A549 (cell line): ENCODE measurements at regions not wholly inside any gene's neighbourhood (a gene's known extent, or its start where the extent isn't known, plus 50 kb on each side); places are given as distances from the start of the nearest gene placed in this dataset.

ENCODE experiments used
- ATAC-seq, 2 experiments: fragments of 200-7000 bp in 1 of 2; fragments of >200 bp in 1 of 2; cut with Nextera tagmentation in 1 of 2; cut with Tn5 transposase in 1 of 2; 3 replicates each; pipeline versions ENCODE4 v1.8.0 to v1.9.1; 2018 to 2020; ENCODE audit warnings: mild to moderate bottlenecking in 1 of 2, moderate library complexity in 1 of 2
- CTCF ChIA-PET: fragments of 300-600 bp; sonication (Branson Sonifier 250); formaldehyde crosslinking; extraction: SDS; loops from one replicate; lab custom pipeline; 2021; ENCODE audit warnings: antibody characterized with exemption, inconsistent platforms; lab: Yijun Ruan, JAX
- POLR2A ChIA-PET: fragments of 350-600 bp; formaldehyde crosslinking; extraction: SDS; loops from one replicate; lab custom pipeline; 2021; ENCODE audit warnings: antibody characterized with exemption, inconsistent platforms; lab: Yijun Ruan, JAX
- DNase-seq, 2 experiments: peaks; one replicate each; pipeline versions ENCODE4 v3.0.0 to v3.0.0-alpha.2; 2011 to 2016; ENCODE audit warnings: low read depth in 1 of 2, low spot score in 1 of 2
- FAIRE-seq: peaks from 2 replicates; lab custom pipeline; 2011; peaks lifted over from hg19 to GRCh38; lab: Jason Lieb, UNC
- H3K27ac ChIP-seq, 2 experiments: fragments of >200 bp; sonication (Bioruptor Twin); formaldehyde crosslinking; 3 replicates each; pipeline ENCODE4 v1.5.1; 2016 to 2017
- H3K4me1 ChIP-seq: fragments of >200 bp; sonication (Bioruptor Twin); formaldehyde crosslinking; 3 replicates; pipeline ENCODE4 v1.6.1; 2016
- H3K4me2 ChIP-seq: fragments of >200 bp; sonication (Bioruptor Twin); formaldehyde crosslinking; 3 replicates; pipeline ENCODE4 v1.6.1; 2016
- H3K4me3 ChIP-seq: fragments of >200 bp; sonication (Bioruptor Twin); formaldehyde crosslinking; 3 replicates; pipeline ENCODE4 v1.5.1; 2016
- H3K9me3 ChIP-seq: fragments of >200 bp; sonication (Bioruptor Twin); formaldehyde crosslinking; 3 replicates; pipeline ENCODE4 v1.6.1; 2016
- BHLHE40 ChIP-seq: IDR thresholded peaks from 2 replicates; pipeline ENCODE4 v1.6.1; 2012; ENCODE audit warnings: low read depth, low read length, inconsistent platforms
- CBX2 ChIP-seq: fragments of 200-600 bp; sonication (generic); IDR thresholded peaks from 2 replicates; pipeline ENCODE4 v1.6.1; 2016; ENCODE audit warnings: low read depth, mild to moderate bottlenecking, borderline replicate concordance
- CEBPB ChIP-seq, 2 experiments: fragments of >200 bp in 1 of 2; sonication (Bioruptor Twin) in 1 of 2; formaldehyde crosslinking in 1 of 2; IDR thresholded peaks; 2 replicates each; pipeline ENCODE4 v1.6.1; 2012 to 2016
- CTCF ChIP-seq: fragments of >200 bp; sonication (Bioruptor Twin); formaldehyde crosslinking; IDR thresholded peaks from 3 replicates; pipeline ENCODE4 v1.5.1; 2016
- E2F6 ChIP-seq: IDR thresholded peaks from 2 replicates; pipeline ENCODE4 v1.6.1; 2012; ENCODE audit warnings: low read depth, borderline replicate concordance
- EHF ChIP-seq: fragments of 250-450 bp; sonication (Bioruptor Pico); IDR thresholded peaks from 2 replicates; pipeline ENCODE4 v1.5.0; 2020; ENCODE audit warnings: mild to moderate bottlenecking
- ESRRA ChIP-seq: fragments of 150-350 bp; IDR thresholded peaks from 2 replicates; pipeline ENCODE4 v1.6.1; 2014; ENCODE audit warnings: mild to moderate bottlenecking, low read length, borderline replicate concordance
- FOSL2 ChIP-seq, 2 experiments: fragments of 450-650 bp in 1 of 2; fragments of >200 bp in 1 of 2; sonication (Bioruptor Twin) in 1 of 2; formaldehyde crosslinking; IDR thresholded peaks; 2 replicates each; pipeline versions ENCODE4 v1.5.0 to v1.6.1; 2016 to 2020; ENCODE audit warnings: mild to moderate bottlenecking in 1 of 2, moderate library complexity in 1 of 2
- HDAC2 ChIP-seq: fragments of 200-600 bp; sonication (generic); IDR thresholded peaks from 2 replicates; pipeline ENCODE4 v1.6.1; 2016
- HEYL ChIP-seq: fragments of 250-450 bp; sonication (Bioruptor Pico); IDR thresholded peaks from 2 replicates; pipeline ENCODE4 v1.8.0; 2021; ENCODE audit warnings: mild to moderate bottlenecking, moderate library complexity
- HOXA7 ChIP-seq: fragments of 250-450 bp; sonication (Bioruptor Pico); IDR thresholded peaks from 2 replicates; pipeline ENCODE4 v1.5.0; 2020; ENCODE audit warnings: mild to moderate bottlenecking, moderate library complexity
- KDM1A ChIP-seq: fragments of 200-600 bp; sonication (generic); IDR thresholded peaks from 2 replicates; pipeline ENCODE4 v1.6.1; 2016; ENCODE audit warnings: low read depth, mild to moderate bottlenecking
- MAFK ChIP-seq: fragments of 450-650 bp; IDR thresholded peaks from 2 replicates; pipeline ENCODE4 v1.6.1; 2014; ENCODE audit not compliant: partially characterized antibody
- NFE2L2 ChIP-seq: fragments of 150-350 bp; conservative IDR thresholded peaks from 2 replicates; pipeline ENCODE4 v1.6.1; 2014; ENCODE audit warnings: low read length
- PHF8 ChIP-seq: fragments of 200-600 bp; sonication (generic); IDR thresholded peaks from 2 replicates; pipeline ENCODE4 v1.6.1; 2016; ENCODE audit warnings: low read depth, mild to moderate bottlenecking, antibody characterized with exemption, moderate library complexity, borderline replicate concordance
- POLR2A ChIP-seq: IDR thresholded peaks from 2 replicates; pipeline ENCODE4 v1.6.1; 2012; ENCODE audit warnings: mild to moderate bottlenecking, low read length
- POLR2AphosphoS2 ChIP-seq: conservative IDR thresholded peaks from 2 replicates; pipeline ENCODE4 v1.6.1; 2012; ENCODE audit warnings: low read length, improper control_type of control experiment, inconsistent platforms
- RAD21 ChIP-seq, 2 experiments: fragments of >200 bp in 1 of 2; sonication (Bioruptor Twin) in 1 of 2; formaldehyde crosslinking in 1 of 2; IDR thresholded peaks in 1 of 2; conservative IDR thresholded peaks in 1 of 2; 2 replicates in 1 of 2; 3 replicates in 1 of 2; pipeline ENCODE4 v1.6.1; 2012 to 2018; ENCODE audit warnings: inconsistent platforms in 1 of 2
- REST ChIP-seq: fragments of 200-600 bp; sonication (generic); IDR thresholded peaks from 2 replicates; pipeline ENCODE4 v1.6.1; 2016; ENCODE audit warnings: antibody characterized with exemption, mild to moderate bottlenecking, moderate library complexity
- RNF2 ChIP-seq: fragments of 200-600 bp; sonication (generic); IDR thresholded peaks from 2 replicates; pipeline ENCODE4 v1.6.1; 2016; ENCODE audit warnings: low read depth, mild to moderate bottlenecking, antibody characterized with exemption, moderate library complexity, borderline replicate concordance
- SMC3 ChIP-seq: fragments of >200 bp; sonication (Bioruptor Twin); formaldehyde crosslinking; IDR thresholded peaks from 3 replicates; pipeline ENCODE4 v1.6.1; 2018; ENCODE audit warnings: inconsistent platforms
- SREBF2 ChIP-seq: fragments of 450-650 bp; IDR thresholded peaks from 2 replicates; pipeline ENCODE4 v1.6.1; 2014; ENCODE audit warnings: mild to moderate bottlenecking, moderate library complexity
- TP53 ChIP-seq: fragments of 250-450 bp; sonication (Bioruptor Pico); IDR thresholded peaks from 2 replicates; pipeline ENCODE4 v1.5.0; 2021; ENCODE audit warnings: mild to moderate bottlenecking, moderate library complexity
- ZC3H11A ChIP-seq: fragments of 450-650 bp; IDR thresholded peaks from 2 replicates; pipeline ENCODE4 v1.6.1; 2014; ENCODE audit warnings: antibody characterized with exemption, mild to moderate bottlenecking
- ZFP36 ChIP-seq: fragments of 450-650 bp; IDR thresholded peaks from 2 replicates; pipeline ENCODE4 v1.6.1; 2014; ENCODE audit warnings: borderline replicate concordance; ENCODE audit not compliant: partially characterized antibody
- ZNF302 ChIP-seq: fragments of 250-450 bp; sonication (Bioruptor Pico); IDR thresholded peaks from 2 replicates; pipeline ENCODE4 v1.9.0; 2021; ENCODE audit warnings: inconsistent platforms, mild to moderate bottlenecking, moderate library complexity
- ZSCAN20 ChIP-seq: fragments of 250-450 bp; sonication (Bioruptor Pico); IDR thresholded peaks from 2 replicates; pipeline ENCODE4 v1.8.0; 2022; ENCODE audit warnings: mild to moderate bottlenecking, moderate library complexity
- WGBS: methylation state at CpG from one replicate; pipeline ENCODE4 v1.1.6; 2017; ENCODE audit errors: missing lambda C conversion rate; 5-methylcytosine and 5-hydroxymethylcytosine counted together
- TF ChIP-seq, protein P1 (sequence below): fragments of 250-450 bp; sonication (Bioruptor Pico); IDR thresholded peaks from 2 replicates; pipeline ENCODE4 v1.5.0; 2021; ENCODE audit warnings: mild to moderate bottlenecking, moderate library complexity, borderline replicate concordance
- TF ChIP-seq, protein P2 (sequence below): fragments of >200 bp; sonication (Bioruptor Twin); formaldehyde crosslinking; IDR thresholded peaks from 3 replicates; pipeline ENCODE4 v1.6.1; 2016

DNA sequence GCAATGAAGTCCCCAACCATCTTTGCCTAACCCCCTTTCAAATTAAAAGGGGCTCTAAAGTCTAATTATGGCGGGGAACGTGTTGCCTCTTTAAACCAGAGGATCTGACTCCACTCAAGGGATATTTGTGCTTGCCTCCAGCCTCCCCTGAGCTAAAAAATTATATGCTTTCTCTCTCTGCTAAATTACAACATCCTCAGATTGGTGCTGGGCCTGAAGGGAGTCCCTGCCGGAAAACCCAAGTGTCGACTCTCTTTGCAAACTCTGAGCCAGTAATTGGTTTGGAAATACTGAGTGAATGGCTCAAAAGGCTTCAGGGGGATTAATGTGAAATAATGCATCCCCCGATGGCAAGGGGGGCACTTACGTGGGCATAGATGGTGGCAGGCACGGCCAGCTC lies 208.5 kb upstream of the TNRC6C start:
- no peaks in the 10 kb centered on the region for H3K4me1 ChIP-seq
- ChIA-PET POLR2A (no interaction called here), CTCF (interaction anchor here (0.8 to 1.0 kb wide), 2 partner anchors 14 to 207 kb away, joined by 3 read pairs; no protein-coding TSS in a partner anchor)
- H3K9me3 ChIP-seq, result peaks cover 13% of the 10 kb centered on the region
- H3K4me3 ChIP-seq, result no peak overlapping the region
- 49% methylated on average over 7 of the region's 7 CpGs for WGBS
- TF ChIP-seq FOSL2 (IDR thresholded peaks at IDR 0.05) (no peak), FOSL2 (CRISPR knock-in tag; IDR thresholded peaks at IDR 0.05) (no peak), ESRRA (no peak), KDM1A (no peak), PHF8 (no peak), POLR2AphosphoS2 (no peak), SMC3 (no peak), CBX2 (no peak), REST (no peak), CTCF (no peak), TP53 (no peak), BHLHE40 (no peak), MAFK (no peak), NFE2L2 (no peak), HEYL (CRISPR knock-in tag) (no peak), RAD21 (conservative IDR thresholded peaks at IDR 0.05 in 1 of 2, IDR thresholded peaks at IDR 0.05 in 1 of 2) (no peak), ZC3H11A (no peak), ZNF302 (CRISPR knock-in tag) (no peak), CEBPB (IDR thresholded peaks at IDR 0.05) (no peak)
- TF ChIP-seq, protein P1, sequence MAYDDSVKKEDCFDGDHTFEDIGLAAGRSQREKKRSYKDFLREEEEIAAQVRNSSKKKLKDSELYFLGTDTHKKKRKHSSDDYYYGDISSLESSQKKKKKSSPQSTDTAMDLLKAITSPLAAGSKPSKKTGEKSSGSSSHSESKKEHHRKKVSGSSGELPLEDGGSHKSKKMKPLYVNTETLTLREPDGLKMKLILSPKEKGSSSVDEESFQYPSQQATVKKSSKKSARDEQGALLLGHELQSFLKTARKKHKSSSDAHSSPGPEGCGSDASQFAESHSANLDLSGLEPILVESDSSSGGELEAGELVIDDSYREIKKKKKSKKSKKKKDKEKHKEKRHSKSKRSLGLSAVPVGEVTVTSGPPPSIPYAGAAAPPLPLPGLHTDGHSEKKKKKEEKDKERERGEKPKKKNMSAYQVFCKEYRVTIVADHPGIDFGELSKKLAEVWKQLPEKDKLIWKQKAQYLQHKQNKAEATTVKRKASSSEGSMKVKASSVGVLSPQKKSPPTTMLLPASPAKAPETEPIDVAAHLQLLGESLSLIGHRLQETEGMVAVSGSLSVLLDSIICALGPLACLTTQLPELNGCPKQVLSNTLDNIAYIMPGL, result no peak
- FAIRE-seq (no peak), DNase-seq (no peak), ATAC-seq (no peak)
- H3K27ac ChIP-seq, result no peak overlapping the region
- H3K4me2 ChIP-seq, result no peak overlapping the region

DNA sequence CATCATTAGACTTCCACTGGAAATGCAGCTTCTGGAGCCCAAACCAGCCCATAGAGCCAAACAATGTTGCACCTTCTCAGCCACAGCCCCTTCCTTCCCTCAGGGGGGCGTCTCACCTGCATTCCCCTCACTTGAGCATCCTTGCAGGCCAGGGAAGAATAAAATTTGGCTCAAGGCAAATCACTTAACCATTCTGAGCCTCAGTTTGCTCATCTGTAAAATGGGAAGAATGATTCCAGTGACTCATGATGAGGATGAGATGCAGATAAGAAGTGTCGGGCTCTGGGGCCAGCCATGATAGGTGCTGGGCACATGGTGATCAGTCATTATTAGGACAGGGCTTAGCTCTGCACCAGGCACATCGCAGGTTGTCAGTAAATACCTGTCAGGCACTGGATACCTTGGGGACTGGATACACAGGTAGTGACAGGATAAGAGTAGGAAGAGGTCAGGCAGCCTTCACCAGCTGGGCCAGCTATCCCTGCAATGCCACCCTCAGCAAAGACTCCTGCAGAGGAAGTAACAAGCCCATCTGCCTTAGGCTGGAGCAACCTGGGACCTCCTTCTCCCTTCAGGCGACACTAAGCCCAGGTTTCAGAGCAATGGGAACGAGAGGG lies 208.0 kb upstream of the TNRC6C start:
- Histone ChIP-seq H3K4me2 (no peak overlapping the region), H3K4me1 (no peaks in the 10 kb centered on the region), H3K9me3 (peaks cover 16% of the 10 kb centered on the region), H3K4me3 (no peak overlapping the region), H3K27ac (no peak overlapping the region)
- FAIRE-seq, result no peak
- ATAC-seq, result no peak
- 16% methylated on average over 5 of the region's 5 CpGs for WGBS
- DNase-seq, result no peak
- POLR2A ChIA-PET, result no interaction called here
- CTCF ChIA-PET, result interaction anchor here (1.0 kb wide), 1 partner anchor 208 kb away, joined by 3 read pairs; no protein-coding TSS in a partner anchor
- TF ChIP-seq POLR2A (no peak), EHF (CRISPR knock-in tag) (no peak), SREBF2 (no peak), POLR2AphosphoS2 (no peak), CBX2 (no peak), ZNF302 (CRISPR knock-in tag) (no peak), HDAC2 (no peak), SMC3 (no peak), E2F6 (no peak), ZSCAN20 (CRISPR knock-in tag) (no peak), FOSL2 (IDR thresholded peaks at IDR 0.05) (no peak), FOSL2 (CRISPR knock-in tag; IDR thresholded peaks at IDR 0.05) (no peak), ZFP36 (no peak), RNF2 (no peak), HOXA7 (CRISPR knock-in tag) (no peak), PHF8 (no peak), KDM1A (no peak)
- TF ChIP-seq, protein P2, sequence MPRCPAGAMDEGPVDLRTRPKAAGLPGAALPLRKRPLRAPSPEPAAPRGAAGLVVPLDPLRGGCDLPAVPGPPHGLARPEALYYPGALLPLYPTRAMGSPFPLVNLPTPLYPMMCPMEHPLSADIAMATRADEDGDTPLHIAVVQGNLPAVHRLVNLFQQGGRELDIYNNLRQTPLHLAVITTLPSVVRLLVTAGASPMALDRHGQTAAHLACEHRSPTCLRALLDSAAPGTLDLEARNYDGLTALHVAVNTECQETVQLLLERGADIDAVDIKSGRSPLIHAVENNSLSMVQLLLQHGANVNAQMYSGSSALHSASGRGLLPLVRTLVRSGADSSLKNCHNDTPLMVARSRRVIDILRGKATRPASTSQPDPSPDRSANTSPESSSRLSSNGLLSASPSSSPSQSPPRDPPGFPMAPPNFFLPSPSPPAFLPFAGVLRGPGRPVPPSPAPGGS, result no peak
